CD14-positive monocyte (primary cell): ENCODE measurements at regions not wholly inside any gene's neighbourhood (a gene's known extent, or its start where the extent isn't known, plus 50 kb on each side); places are given as distances from the start of the nearest gene placed in this dataset.

Experiments used
- DNase-seq, 3 donors: peaks; one replicate each; pipeline ENCODE4 v3.0.0-alpha.2; 2011 to 2022
- H2AFZ ChIP-seq: 2 replicates; pipeline ENCODE4 v1.6.0; 2012; ENCODE audit warnings: mild to moderate bottlenecking, low read depth, low read length, inconsistent platforms; ENCODE audit not compliant: insufficient read depth, poor library complexity, severe bottlenecking
- H3K27ac ChIP-seq, 2 donors: 1 replicate in 1 of 2; 2 replicates in 1 of 2; pipeline ENCODE4 v1.5.1; 2012 to 2013; ENCODE audit warnings: low read length in 2 of 2, control low read depth in 1 of 2, inconsistent platforms in 1 of 2, low read depth in 1 of 2, mild to moderate bottlenecking in 1 of 2
- H3K27me3 ChIP-seq, 2 donors: one replicate each; pipeline versions ENCODE4 v1.6.0 to v1.6.1; 2011 to 2013; ENCODE audit warnings: low read length in 2 of 2; ENCODE audit not compliant: control insufficient read depth in 2 of 2, insufficient read depth in 2 of 2
- H3K36me3 ChIP-seq, 2 donors: replicated peaks in 1 of 2; 1 replicate in 1 of 2; 2 replicates in 1 of 2; pipeline versions ENCODE4 v1.5.1 to v1.6.1; 2012 to 2013; ENCODE audit warnings: low read length in 2 of 2, control low read depth in 1 of 2, inconsistent platforms in 1 of 2, mild to moderate bottlenecking in 1 of 2; ENCODE audit not compliant: insufficient read depth in 2 of 2, control insufficient read depth in 1 of 2
- H3K4me1 ChIP-seq, 2 donors: 1 replicate in 1 of 2; 2 replicates in 1 of 2; pipeline versions ENCODE4 v1.5.1 to v1.6.1; 2012 to 2013; ENCODE audit warnings: low read length in 2 of 2, control low read depth in 1 of 2, inconsistent platforms in 1 of 2, mild to moderate bottlenecking in 1 of 2, moderate library complexity in 1 of 2; ENCODE audit not compliant: insufficient read depth in 2 of 2, control insufficient read depth in 1 of 2
- H3K4me2 ChIP-seq: replicated peaks from 2 replicates; pipeline ENCODE3; 2012; ENCODE audit warnings: low read length, moderate library complexity, mild to moderate bottlenecking; ENCODE audit not compliant: poor library complexity, severe bottlenecking; ENCODE audit errors: extremely low read depth
- H3K4me3 ChIP-seq, 3 experiments: fragments of 200-600 bp in 1 of 3; sonication (generic) in 1 of 3; replicated peaks in 1 of 3; 1 replicate in 2 of 3; 2 replicates in 1 of 3; pipeline ENCODE4 v1.5.1; 2011 to 2013; ENCODE audit warnings: low read length in 3 of 3, mild to moderate bottlenecking in 3 of 3, control low read depth in 2 of 3, low read depth in 2 of 3, inconsistent platforms in 1 of 3, moderate library complexity in 1 of 3
- H3K79me2 ChIP-seq: 2 replicates; pipeline ENCODE4 v1.6.0; 2012; ENCODE audit warnings: mild to moderate bottlenecking, control low read depth, inconsistent platforms, low read length, moderate library complexity; ENCODE audit not compliant: insufficient read depth
- H3K9ac ChIP-seq: 2 replicates; pipeline ENCODE4 v1.6.0; 2017; ENCODE audit warnings: low read length, mild to moderate bottlenecking; ENCODE audit not compliant: insufficient read depth, poor library complexity, severe bottlenecking
- H3K9me3 ChIP-seq, 2 donors: replicated peaks in 1 of 2; 1 replicate in 1 of 2; 2 replicates in 1 of 2; pipeline versions ENCODE4 v1.5.1 to v1.6.1; 2012 to 2013; ENCODE audit warnings: low read length in 2 of 2, control low read depth in 1 of 2; ENCODE audit not compliant: control insufficient read depth in 1 of 2, insufficient read depth in 1 of 2
- H4K20me1 ChIP-seq: 2 replicates; pipeline ENCODE4 v1.6.0; 2012; ENCODE audit warnings: mild to moderate bottlenecking, low read length, control low read depth, moderate library complexity; ENCODE audit not compliant: insufficient read depth
- H3K27ac Mint-ChIP-seq, 7 donors: one replicate each; pipeline ENCODE4 v1.8.0; 2020; ENCODE audit warnings: mild to moderate bottlenecking in 7 of 7, mixed read lengths in 7 of 7, moderate library complexity in 6 of 7, inconsistent platforms in 2 of 7
- H3K27me3 Mint-ChIP-seq, 3 donors: one replicate each; pipeline ENCODE4 v1.8.0; 2021 to 2022; ENCODE audit warnings: low read depth in 3 of 3, mild to moderate bottlenecking in 3 of 3, mixed read lengths in 3 of 3, moderate library complexity in 3 of 3, inconsistent platforms in 1 of 3
- H3K36me3 Mint-ChIP-seq, 2 donors: one replicate each; pipeline ENCODE4 v1.8.0; 2020; ENCODE audit warnings: mixed read lengths in 2 of 2, inconsistent platforms in 1 of 2, mild to moderate bottlenecking in 1 of 2
- H3K4me1 Mint-ChIP-seq: one replicate; pipeline ENCODE4 v1.8.0; 2020; ENCODE audit warnings: mild to moderate bottlenecking, mixed read lengths
- H3K4me3 Mint-ChIP-seq, 2 donors: one replicate each; pipeline ENCODE4 v1.8.0; 2020; ENCODE audit warnings: mild to moderate bottlenecking in 2 of 2, mixed read lengths in 2 of 2, moderate library complexity in 1 of 2
- H3K9me3 Mint-ChIP-seq, 7 donors: one replicate each; pipeline ENCODE4 v1.8.0; 2020 to 2022; ENCODE audit warnings: mixed read lengths in 7 of 7, mild to moderate bottlenecking in 6 of 7, moderate library complexity in 6 of 7, inconsistent platforms in 2 of 7
- CTCF ChIP-seq: fragments of 200-600 bp; IDR thresholded peaks from one replicate; pipeline ENCODE4 v1.8.0; 2022; ENCODE audit warnings: antibody characterized with exemption, mild to moderate bottlenecking
- WGBS: methylation state at CpG from one replicate; pipeline ENCODE4 v1.1.5; 2013; ENCODE audit warnings: missing lambda C conversion rate; ENCODE audit not compliant: insufficient coverage; 5-methylcytosine and 5-hydroxymethylcytosine counted together
- intact Hi-C, 2 donors: fragments of 100-400 bp; cut with micrococcal nuclease; formaldehyde crosslinking; loops; one replicate each; pipeline versions ENCODE4 v1.15.0 to v1.15.1; 2023

GRCh38 chr10:31081937-31082840 is 50.5 kb upstream of the ZNF438 start:
- no peak overlapping the region for H3K9ac ChIP-seq

GRCh38 chr10:31083765-31084184 is 52.1 kb upstream of the ZNF438 start:
- no peaks in the 10 kb centered on the region for H4K20me1 ChIP-seq
- no peak overlapping the region for H3K27ac ChIP-seq
- Mint-ChIP-seq H3K27ac (peak overlapping the region in 1 of 7 donors; percentile 43), H3K9me3 (peaks cover 0 to 2% (median 0%) of the 10 kb centered on the region in 7 donors), H3K36me3 (no peaks in the 10 kb centered on the region), H3K27me3 (peaks cover 0 to 5% (median 1%) of the 10 kb centered on the region in 3 donors), H3K4me1 (peaks cover 3% of the 10 kb centered on the region), H3K4me3 (no peak overlapping the region)
- TF ChIP-seq CTCF: peak; percentile 72
- DNase-seq: peak; percentile 45 to 65 (median 50)
- no peaks in the 10 kb centered on the region for H3K79me2 ChIP-seq
- H3K9me3 ChIP-seq: no peaks in the 10 kb centered on the region
- H3K4me2 ChIP-seq: no peak overlapping the region
- WGBS: 33% methylated on average over 3 of the region's 6 CpGs
- H3K9ac ChIP-seq: no peak overlapping the region
- intact Hi-C loops: loop anchor here in 1 of 2 donors (2.0 kb wide), 1 partner anchor 301 kb away; no protein-coding TSS in a partner anchor
- no peak overlapping the region for H3K4me3 ChIP-seq
- no peaks in the 10 kb centered on the region for H3K27me3 ChIP-seq
- H3K36me3 ChIP-seq: no peaks in the 10 kb centered on the region
- H2AFZ ChIP-seq: peak overlapping the region; percentile 57
- H3K4me1 ChIP-seq: no peaks in the 10 kb centered on the region

More at GRCh38 chr10:31081937-31082840, 50.5 kb upstream of the ZNF438 start:
- no peak for TF ChIP-seq CTCF
- Mint-ChIP-seq H3K27me3 (peaks cover 0 to 8% (median 1%) of the 10 kb centered on the region in 3 donors), H3K36me3 (no peaks in the 10 kb centered on the region), H3K4me1 (peaks cover 3% of the 10 kb centered on the region), H3K27ac (no peak overlapping the region), H3K9me3 (peaks cover 0 to 3% (median 0%) of the 10 kb centered on the region in 7 donors), H3K4me3 (no peak overlapping the region)
- Histone ChIP-seq H3K4me1 (no peaks in the 10 kb centered on the region), H3K27ac (no peak overlapping the region), H4K20me1 (no peaks in the 10 kb centered on the region), H3K9me3 (no peaks in the 10 kb centered on the region), H2AFZ (no peak overlapping the region), H3K79me2 (no peaks in the 10 kb centered on the region), H3K4me2 (no peak overlapping the region), H3K4me3 (no peak overlapping the region), H3K36me3 (no peaks in the 10 kb centered on the region), H3K27me3 (no peaks in the 10 kb centered on the region)
- WGBS: no CpG with 5 or more reads among the region's 2 CpGs
- intact Hi-C loops: loop anchor here in 1 of 2 donors (2.0 kb wide), 1 partner anchor 299 kb away; no protein-coding TSS in a partner anchor
- no peak for DNase-seq
